HCT116 (cell line): ENCODE measurements at regions not wholly inside any gene's neighbourhood (a gene's known extent, or its start where the extent isn't known, plus 50 kb on each side); places are given as distances from the start of the nearest gene placed in this dataset.

ENCODE experiments used
- ATAC-seq: fragments of 200-7000 bp; cut with Tn5 transposase; 2 replicates; pipeline ENCODE4 v1.9.1; 2020; ENCODE audit warnings: mild to moderate bottlenecking, moderate library complexity
- BruUV-seq: library from RNA; stranded (reverse); fragments of 400-500 nt; replicated peaks from 2 replicates; lab custom pipeline; 2021; lab: Mats Ljungman, UMichigan
- CTCF ChIA-PET: fragments of 300-600 bp; sonication (Branson Sonifier 250); formaldehyde crosslinking; loops from one replicate; lab custom pipeline; 2021; ENCODE audit warnings: antibody characterized with exemption; lab: Charles Lee
- POLR2A ChIA-PET: fragments of 300-600, 350-600 bp; sonication (Branson Sonifier 250); formaldehyde crosslinking; loops from one replicate; lab custom pipeline; 2021; ENCODE audit warnings: antibody characterized with exemption; lab: Charles Lee
- RAD21 ChIA-PET, 2 experiments: fragments of 300-600 bp; sonication (Branson Sonifier 250); formaldehyde crosslinking; loops; one replicate each; lab custom pipeline; 2023; ENCODE audit warnings: low total read pairs in 2 of 2; ENCODE audit not compliant: uncharacterized antibody in 2 of 2, unreplicated experiment in 2 of 2, low non-redundant PET in 1 of 2; lab: Charles Lee
- DNase-seq: peaks from one replicate; pipeline ENCODE4 v3.0.0-alpha.2; 2010; ENCODE audit warnings: low read depth, low spot score
- H2AFZ ChIP-seq: fragments of 200-600 bp; shearing (Covaris generic), sonication (generic); 2 replicates; pipeline ENCODE4 v1.6.1; 2017; ENCODE audit warnings: low read depth, mixed run types, mixed read lengths, antibody characterized with exemption, low read length; ENCODE audit not compliant: poor library complexity, severe bottlenecking
- H3K27ac ChIP-seq: 2 replicates; pipeline ENCODE4 v1.5.1; 2012; ENCODE audit warnings: low read depth, low read length
- H3K27me3 ChIP-seq: fragments of 200-600 bp; sonication (generic); 2 replicates; pipeline ENCODE4 v1.6.1; 2016; ENCODE audit warnings: mixed run types, low read length, mixed read lengths; ENCODE audit not compliant: insufficient read depth
- H3K36me3 ChIP-seq, 2 experiments: fragments of 200-500 bp in 1 of 2; fragments of 200-600 bp in 1 of 2; sonication (Bioruptor generic) in 1 of 2; sonication (generic) in 1 of 2; 2 replicates each; pipeline versions ENCODE4 v1.5.1 to v1.6.1; 2014 to 2016; ENCODE audit warnings: low read length in 2 of 2, inconsistent platforms in 1 of 2, mixed read lengths in 1 of 2, mixed run types in 1 of 2; ENCODE audit not compliant: insufficient read depth in 2 of 2, control insufficient read depth in 1 of 2
- H3K4me1 ChIP-seq, 2 experiments: fragments of 200-600 bp in 1 of 2; sonication (generic) in 1 of 2; 2 replicates each; pipeline versions ENCODE4 v1.5.1 to v1.6.1; 2012 to 2017; ENCODE audit warnings: low read length in 2 of 2, inconsistent platforms in 1 of 2, mild to moderate bottlenecking in 1 of 2, mixed read lengths in 1 of 2, mixed run types in 1 of 2, moderate library complexity in 1 of 2; ENCODE audit not compliant: insufficient read depth in 2 of 2, control insufficient read depth in 1 of 2
- H3K4me2 ChIP-seq: fragments of 200-600 bp; sonication (generic); 2 replicates; pipeline ENCODE4 v1.6.1; 2017; ENCODE audit warnings: mixed run types, low read length, mixed read lengths
- H3K4me3 ChIP-seq, 2 experiments: fragments of 200-600 bp in 1 of 2; sonication (generic) in 1 of 2; replicated peaks in 1 of 2; 2 replicates each; pipeline ENCODE4 v1.5.1; 2011 to 2016; ENCODE audit warnings: low read length in 2 of 2, control low read depth in 1 of 2, low read depth in 1 of 2, mild to moderate bottlenecking in 1 of 2, mixed read lengths in 1 of 2, mixed run types in 1 of 2
- H3K79me2 ChIP-seq: fragments of 200-600 bp; sonication (generic); 2 replicates; pipeline ENCODE4 v1.6.1; 2017; ENCODE audit warnings: mild to moderate bottlenecking, mixed run types, low read length, moderate library complexity, mixed read lengths; ENCODE audit not compliant: insufficient read depth
- H3K9ac ChIP-seq: fragments of 200-600 bp; sonication (generic); 2 replicates; pipeline ENCODE4 v1.6.1; 2016; ENCODE audit warnings: low read length, mixed read lengths
- H3K9me2 ChIP-seq: fragments of 200-600 bp; sonication (generic), shearing (Covaris generic); 2 replicates; pipeline ENCODE4 v1.6.1; 2017; ENCODE audit warnings: mixed run types, mild to moderate bottlenecking, moderate library complexity; ENCODE audit not compliant: insufficient read depth
- H3K9me3 ChIP-seq, 2 experiments: fragments of 200-500 bp in 1 of 2; fragments of 200-600 bp in 1 of 2; sonication (Bioruptor generic) in 1 of 2; sonication (generic) in 1 of 2; 2 replicates each; pipeline ENCODE4 v1.6.1; 2014 to 2017; ENCODE audit warnings: low read length in 2 of 2, mixed read lengths in 2 of 2, inconsistent platforms in 1 of 2, low read depth in 1 of 2, mild to moderate bottlenecking in 1 of 2, mixed run types in 1 of 2, moderate library complexity in 1 of 2; ENCODE audit not compliant: control insufficient read depth in 1 of 2, insufficient read depth in 1 of 2
- H4K20me1 ChIP-seq: fragments of 200-600 bp; sonication (generic), shearing (Covaris generic); 2 replicates; pipeline ENCODE4 v1.6.1; 2017; ENCODE audit warnings: mixed run types, mild to moderate bottlenecking, moderate library complexity; ENCODE audit not compliant: insufficient read depth
- EGR1 ChIP-seq: IDR thresholded peaks from 2 replicates; pipeline ENCODE4 v1.6.1; 2012; ENCODE audit warnings: low read depth
- POLR2A ChIP-seq: IDR thresholded peaks from 2 replicates; pipeline ENCODE4 v1.7.0; 2011; ENCODE audit warnings: borderline replicate concordance; ENCODE audit not compliant: insufficient read depth, insufficient read length; ENCODE audit errors: extremely low read depth
- POLR2AphosphoS5 ChIP-seq: IDR thresholded peaks from 2 replicates; pipeline ENCODE4 v1.6.1; 2011; ENCODE audit warnings: mild to moderate bottlenecking, low read depth, low read length, moderate library complexity
- SP1 ChIP-seq: IDR thresholded peaks from 2 replicates; pipeline ENCODE4 v1.6.1; 2012; ENCODE audit warnings: low read depth
- SRF ChIP-seq: IDR thresholded peaks from 2 replicates; pipeline ENCODE4 v1.6.1; 2012; ENCODE audit warnings: low read depth
- ZNF274 ChIP-seq: fragments of 200-500 bp; sonication (Bioruptor generic); IDR thresholded peaks from 2 replicates; pipeline ENCODE4 v1.6.1; 2014; ENCODE audit warnings: mild to moderate bottlenecking, low read depth, low read length, inconsistent platforms
- intact Hi-C: fragments of 100-400 bp; cut with micrococcal nuclease; formaldehyde crosslinking; loops from 2 replicates; pipeline ENCODE4 v1.10.0; 2022
- TF ChIP-seq, protein P1 (sequence below): IDR thresholded peaks from 2 replicates; pipeline ENCODE4 v1.6.1; 2012
- TF ChIP-seq, protein P2 (sequence below), 3 experiments: fragments of 200-600 bp in 1 of 3; sonication (generic) in 1 of 3; IDR thresholded peaks in 2 of 3; conservative IDR thresholded peaks in 1 of 3; 2 replicates each; pipeline ENCODE4 v1.5.1; 2012 to 2017; ENCODE audit warnings: low read depth in 2 of 3, low read length in 2 of 3, antibody characterized with exemption in 1 of 3, borderline replicate concordance in 1 of 3, control low read depth in 1 of 3, mild to moderate bottlenecking in 1 of 3, mixed read lengths in 1 of 3, mixed run types in 1 of 3, moderate library complexity in 1 of 3; ENCODE audit not compliant: insufficient read depth in 1 of 3
- TF ChIP-seq, protein P3 (sequence below): IDR thresholded peaks from 2 replicates; pipeline ENCODE4 v1.6.1; 2012; ENCODE audit warnings: low read depth

DNA sequence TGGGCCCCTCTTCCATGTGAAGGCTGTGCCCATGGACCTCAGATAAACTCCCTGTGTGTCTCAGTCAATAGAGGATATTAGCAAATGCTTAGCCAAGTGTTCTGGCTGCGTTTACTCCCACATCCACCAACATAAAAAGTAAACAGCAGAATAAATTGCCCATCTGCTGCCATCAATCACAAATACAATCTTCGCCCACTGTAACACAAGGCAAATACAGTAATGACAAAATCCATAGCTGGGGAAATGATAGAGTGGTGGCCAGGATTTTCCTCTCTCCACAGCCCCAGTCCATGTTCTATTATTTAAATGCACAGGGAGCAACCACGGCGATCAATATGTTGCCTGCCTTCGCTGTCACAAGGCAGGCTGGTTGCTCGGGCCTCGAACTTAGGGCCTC lies 376.5 kb downstream of the UQCRFS1 start:
- no peak for DNase-seq
- no peak for TF ChIP-seq SRF
- TF ChIP-seq SP1: no peak
- TF ChIP-seq, protein P1, sequence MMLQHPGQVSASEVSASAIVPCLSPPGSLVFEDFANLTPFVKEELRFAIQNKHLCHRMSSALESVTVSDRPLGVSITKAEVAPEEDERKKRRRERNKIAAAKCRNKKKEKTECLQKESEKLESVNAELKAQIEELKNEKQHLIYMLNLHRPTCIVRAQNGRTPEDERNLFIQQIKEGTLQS: no peak
- TF ChIP-seq, protein P2, sequence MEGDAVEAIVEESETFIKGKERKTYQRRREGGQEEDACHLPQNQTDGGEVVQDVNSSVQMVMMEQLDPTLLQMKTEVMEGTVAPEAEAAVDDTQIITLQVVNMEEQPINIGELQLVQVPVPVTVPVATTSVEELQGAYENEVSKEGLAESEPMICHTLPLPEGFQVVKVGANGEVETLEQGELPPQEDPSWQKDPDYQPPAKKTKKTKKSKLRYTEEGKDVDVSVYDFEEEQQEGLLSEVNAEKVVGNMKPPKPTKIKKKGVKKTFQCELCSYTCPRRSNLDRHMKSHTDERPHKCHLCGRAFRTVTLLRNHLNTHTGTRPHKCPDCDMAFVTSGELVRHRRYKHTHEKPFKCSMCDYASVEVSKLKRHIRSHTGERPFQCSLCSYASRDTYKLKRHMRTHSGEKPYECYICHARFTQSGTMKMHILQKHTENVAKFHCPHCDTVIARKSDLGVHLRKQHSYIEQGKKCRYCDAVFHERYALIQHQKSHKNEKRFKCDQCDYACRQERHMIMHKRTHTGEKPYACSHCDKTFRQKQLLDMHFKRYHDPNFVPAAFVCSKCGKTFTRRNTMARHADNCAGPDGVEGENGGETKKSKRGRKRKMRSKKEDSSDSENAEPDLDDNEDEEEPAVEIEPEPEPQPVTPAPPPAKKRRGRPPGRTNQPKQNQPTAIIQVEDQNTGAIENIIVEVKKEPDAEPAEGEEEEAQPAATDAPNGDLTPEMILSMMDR (IDR thresholded peaks at IDR 0.05 in 2 of 3, conservative IDR thresholded peaks at IDR 0.05 in 1 of 3; ENCODE audit: borderline replicate concordance in 1 of 3, insufficient read depth in 1 of 3, low read depth in 2 of 3, low read length in 2 of 3): no peak
- TF ChIP-seq POLR2AphosphoS5: no peak
- TF ChIP-seq EGR1: no peak
- TF ChIP-seq, protein P3, sequence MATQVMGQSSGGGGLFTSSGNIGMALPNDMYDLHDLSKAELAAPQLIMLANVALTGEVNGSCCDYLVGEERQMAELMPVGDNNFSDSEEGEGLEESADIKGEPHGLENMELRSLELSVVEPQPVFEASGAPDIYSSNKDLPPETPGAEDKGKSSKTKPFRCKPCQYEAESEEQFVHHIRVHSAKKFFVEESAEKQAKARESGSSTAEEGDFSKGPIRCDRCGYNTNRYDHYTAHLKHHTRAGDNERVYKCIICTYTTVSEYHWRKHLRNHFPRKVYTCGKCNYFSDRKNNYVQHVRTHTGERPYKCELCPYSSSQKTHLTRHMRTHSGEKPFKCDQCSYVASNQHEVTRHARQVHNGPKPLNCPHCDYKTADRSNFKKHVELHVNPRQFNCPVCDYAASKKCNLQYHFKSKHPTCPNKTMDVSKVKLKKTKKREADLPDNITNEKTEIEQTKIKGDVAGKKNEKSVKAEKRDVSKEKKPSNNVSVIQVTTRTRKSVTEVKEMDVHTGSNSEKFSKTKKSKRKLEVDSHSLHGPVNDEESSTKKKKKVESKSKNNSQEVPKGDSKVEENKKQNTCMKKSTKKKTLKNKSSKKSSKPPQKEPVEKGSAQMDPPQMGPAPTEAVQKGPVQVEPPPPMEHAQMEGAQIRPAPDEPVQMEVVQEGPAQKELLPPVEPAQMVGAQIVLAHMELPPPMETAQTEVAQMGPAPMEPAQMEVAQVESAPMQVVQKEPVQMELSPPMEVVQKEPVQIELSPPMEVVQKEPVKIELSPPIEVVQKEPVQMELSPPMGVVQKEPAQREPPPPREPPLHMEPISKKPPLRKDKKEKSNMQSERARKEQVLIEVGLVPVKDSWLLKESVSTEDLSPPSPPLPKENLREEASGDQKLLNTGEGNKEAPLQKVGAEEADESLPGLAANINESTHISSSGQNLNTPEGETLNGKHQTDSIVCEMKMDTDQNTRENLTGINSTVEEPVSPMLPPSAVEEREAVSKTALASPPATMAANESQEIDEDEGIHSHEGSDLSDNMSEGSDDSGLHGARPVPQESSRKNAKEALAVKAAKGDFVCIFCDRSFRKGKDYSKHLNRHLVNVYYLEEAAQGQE: no peak
- no peak for TF ChIP-seq POLR2A
- no peak for TF ChIP-seq ZNF274
- ChIA-PET CTCF (no interaction called here), RAD21 (no interaction called here), POLR2A (no interaction called here)
- Histone ChIP-seq H3K9me2 (no peaks in the 10 kb centered on the region), H3K27me3 (no peaks in the 10 kb centered on the region), H3K4me3 (no peak overlapping the region), H4K20me1 (no peaks in the 10 kb centered on the region), H3K4me1 (no peaks in the 10 kb centered on the region), H3K36me3 (no peaks in the 10 kb centered on the region), H3K27ac (no peak overlapping the region), H2AFZ (no peak overlapping the region), H3K9ac (no peak overlapping the region), H3K9me3 (peaks cover 4 to 31% of the 10 kb centered on the region in 2 experiments; a peak in 2 of 4 replicates), H3K4me2 (no peak overlapping the region), H3K79me2 (no peaks in the 10 kb centered on the region)
- no peak for ATAC-seq
- BruUV-seq: no TSS peak
- intact Hi-C loops: no loop called here
